ENCODE measurements at regions not wholly inside any gene's neighbourhood (a gene's known extent, or its start where the extent isn't known, plus 50 kb on each side); places are given as distances from the start of the nearest gene placed in this dataset.

DNA sequence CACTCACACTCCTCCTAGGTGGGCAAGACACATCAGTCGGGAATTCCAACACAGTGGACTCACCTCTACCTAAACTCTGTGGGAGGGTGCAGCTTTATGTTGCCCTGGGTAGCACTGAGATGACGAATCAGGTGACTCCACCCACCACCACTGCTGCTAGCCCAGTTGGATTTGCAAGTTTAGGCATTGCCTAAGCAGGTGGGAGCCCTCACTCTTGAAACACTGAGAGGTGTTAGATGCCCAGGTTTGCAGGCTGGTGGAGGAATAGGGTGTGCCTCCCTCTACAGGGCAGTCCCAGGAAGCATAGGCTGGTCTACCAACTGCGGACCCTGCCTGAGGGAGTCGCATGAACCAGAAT, 708.9 kb downstream of the POM121L12 start:
- DNase-seq: peak; percentile 68

DNA sequence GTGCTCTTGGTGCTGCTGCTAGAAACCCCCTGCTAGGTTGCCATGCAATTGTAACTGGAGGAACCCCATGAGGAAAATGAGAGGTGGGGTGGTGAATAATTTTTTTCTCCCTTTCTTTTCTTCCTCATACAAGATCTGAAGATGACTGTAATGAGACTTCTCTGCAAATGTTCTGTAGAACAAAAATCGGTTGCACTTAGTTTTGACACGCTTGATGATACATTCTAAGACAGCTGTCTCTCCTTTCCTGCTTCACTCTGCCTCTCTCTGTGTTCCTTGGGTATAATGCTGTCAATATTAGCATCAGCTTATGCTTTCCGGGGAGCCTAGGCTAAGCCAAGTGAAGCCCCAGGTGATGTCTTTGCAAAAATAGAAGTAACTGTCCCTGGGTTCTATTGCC, 721.5 kb downstream of the POM121L12 start:
- Histone ChIP-seq H3K9me3 (ENCODE audit: control insufficient read depth, low read length) (no peaks in the 10 kb centered on the region), H3K4me1 (ENCODE audit: control insufficient read depth, insufficient read depth, low read length) (no peaks in the 10 kb centered on the region), H3K9ac (ENCODE audit: extremely low read depth, low read length, poor library complexity, severe bottlenecking) (no peak overlapping the region), H3K27me3 (ENCODE audit: control insufficient read depth, insufficient read depth, low read length, poor library complexity, severe bottlenecking) (no peaks in the 10 kb centered on the region), H3K27ac (ENCODE audit: low read depth, low read length) (no peak overlapping the region), H3K36me3 (ENCODE audit: control insufficient read depth, insufficient read depth, low read length) (no peaks in the 10 kb centered on the region), H3K4me3 (ENCODE audit: low read length) (no peak overlapping the region)
- peaks cover 3% of the 10 kb centered on the region for H3K4me1 Mint-ChIP-seq
- 87 to 91% methylated on average over 3 of the region's 3 CpGs for WGBS, 2 experiments (ENCODE audit: insufficient coverage in 1 of 2, insufficient read length in 1 of 2)
- H3K9me3 Mint-ChIP-seq: no peaks in the 10 kb centered on the region
- TF ChIP-seq, protein P1, sequence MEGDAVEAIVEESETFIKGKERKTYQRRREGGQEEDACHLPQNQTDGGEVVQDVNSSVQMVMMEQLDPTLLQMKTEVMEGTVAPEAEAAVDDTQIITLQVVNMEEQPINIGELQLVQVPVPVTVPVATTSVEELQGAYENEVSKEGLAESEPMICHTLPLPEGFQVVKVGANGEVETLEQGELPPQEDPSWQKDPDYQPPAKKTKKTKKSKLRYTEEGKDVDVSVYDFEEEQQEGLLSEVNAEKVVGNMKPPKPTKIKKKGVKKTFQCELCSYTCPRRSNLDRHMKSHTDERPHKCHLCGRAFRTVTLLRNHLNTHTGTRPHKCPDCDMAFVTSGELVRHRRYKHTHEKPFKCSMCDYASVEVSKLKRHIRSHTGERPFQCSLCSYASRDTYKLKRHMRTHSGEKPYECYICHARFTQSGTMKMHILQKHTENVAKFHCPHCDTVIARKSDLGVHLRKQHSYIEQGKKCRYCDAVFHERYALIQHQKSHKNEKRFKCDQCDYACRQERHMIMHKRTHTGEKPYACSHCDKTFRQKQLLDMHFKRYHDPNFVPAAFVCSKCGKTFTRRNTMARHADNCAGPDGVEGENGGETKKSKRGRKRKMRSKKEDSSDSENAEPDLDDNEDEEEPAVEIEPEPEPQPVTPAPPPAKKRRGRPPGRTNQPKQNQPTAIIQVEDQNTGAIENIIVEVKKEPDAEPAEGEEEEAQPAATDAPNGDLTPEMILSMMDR (conservative IDR thresholded peaks at IDR 0.05): no peak
- H3K4me3 Mint-ChIP-seq: no peak overlapping the region
- H3K27me3 Mint-ChIP-seq (ENCODE audit: insufficient read depth): no peaks in the 10 kb centered on the region
- no peak for DNase-seq
- H3K36me3 Mint-ChIP-seq (ENCODE audit: low read depth): no peaks in the 10 kb centered on the region
- H3K27ac Mint-ChIP-seq: no peak overlapping the region

More for the DNA sequence above, 708.9 kb downstream of the POM121L12 start:
- Mint-ChIP-seq H3K36me3 (ENCODE audit: low read depth) (no peaks in the 10 kb centered on the region), H3K4me3 (no peak overlapping the region), H3K27me3 (ENCODE audit: insufficient read depth) (no peaks in the 10 kb centered on the region), H3K27ac (no peak overlapping the region), H3K9me3 (no peaks in the 10 kb centered on the region), H3K4me1 (no peaks in the 10 kb centered on the region)
- 77% methylated on average over 4 of the region's 4 CpGs; no CpG with 5 or more reads in 1 of the 2 experiments for WGBS, 2 experiments (ENCODE audit: insufficient coverage in 1 of 2, insufficient read length in 1 of 2)
- Histone ChIP-seq H3K36me3 (ENCODE audit: control insufficient read depth, insufficient read depth, low read length) (no peaks in the 10 kb centered on the region), H3K27me3 (ENCODE audit: control insufficient read depth, insufficient read depth, low read length, poor library complexity, severe bottlenecking) (no peaks in the 10 kb centered on the region), H3K4me3 (ENCODE audit: low read length) (no peak overlapping the region), H3K9ac (ENCODE audit: extremely low read depth, low read length, poor library complexity, severe bottlenecking) (no peak overlapping the region), H3K4me1 (ENCODE audit: control insufficient read depth, insufficient read depth, low read length) (no peaks in the 10 kb centered on the region), H3K9me3 (ENCODE audit: control insufficient read depth, low read length) (no peaks in the 10 kb centered on the region), H3K27ac (ENCODE audit: low read depth, low read length) (no peak overlapping the region)
- TF ChIP-seq, protein P1 (conservative IDR thresholded peaks at IDR 0.05): peak; percentile 31

DNA sequence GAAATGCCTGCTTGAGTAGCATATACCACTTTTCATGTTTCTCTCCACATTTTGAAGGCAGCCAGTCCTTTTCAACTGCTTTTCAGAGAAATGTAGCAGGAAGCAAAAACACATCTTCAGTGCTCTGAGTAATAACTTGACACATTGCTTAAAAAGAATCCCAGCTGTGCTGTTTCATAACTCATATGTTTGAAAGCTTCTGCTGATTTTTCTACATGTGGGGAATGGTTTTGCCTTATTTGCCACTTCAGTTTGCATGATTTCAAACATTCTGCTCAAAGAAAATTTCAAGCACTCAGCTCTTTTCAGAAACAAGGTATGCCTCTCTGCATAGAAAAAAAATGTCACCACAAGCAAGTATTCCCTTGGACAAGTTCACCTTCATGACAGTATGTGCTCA, 732.8 kb downstream of the POM121L12 start:
- Histone ChIP-seq H3K27me3 (ENCODE audit: control insufficient read depth, insufficient read depth, low read length, poor library complexity, severe bottlenecking) (no peaks in the 10 kb centered on the region), H3K9me3 (ENCODE audit: control insufficient read depth, low read length) (no peaks in the 10 kb centered on the region), H3K9ac (ENCODE audit: extremely low read depth, low read length, poor library complexity, severe bottlenecking) (no peak overlapping the region), H3K27ac (ENCODE audit: low read depth, low read length) (no peak overlapping the region), H3K4me1 (ENCODE audit: control insufficient read depth, insufficient read depth, low read length) (peaks cover 2% of the 10 kb centered on the region), H3K4me3 (ENCODE audit: low read length) (no peak overlapping the region), H3K36me3 (ENCODE audit: control insufficient read depth, insufficient read depth, low read length) (no peaks in the 10 kb centered on the region)
- Mint-ChIP-seq H3K27me3 (ENCODE audit: insufficient read depth) (no peaks in the 10 kb centered on the region), H3K36me3 (ENCODE audit: low read depth) (no peaks in the 10 kb centered on the region), H3K27ac (no peak overlapping the region), H3K4me1 (no peaks in the 10 kb centered on the region), H3K9me3 (peaks cover 7% of the 10 kb centered on the region), H3K4me3 (no peak overlapping the region)
- DNase-seq: no peak
- TF ChIP-seq, protein P1 (conservative IDR thresholded peaks at IDR 0.05): no peak

Data from endodermal cell (in vitro differentiated cells).